DND-41 (cell line): ENCODE measurements at regions not wholly inside any gene's neighbourhood (a gene's known extent, or its start where the extent isn't known, plus 50 kb on each side); places are given as distances from the start of the nearest gene placed in this dataset.

Experiments used
- ATAC-seq: fragments of 200-7000 bp; cut with Tn5 transposase; 3 replicates; pipeline ENCODE4 v1.9.1; 2021; ENCODE audit warnings: low read depth; ENCODE audit not compliant: insufficient read depth
- DNase-seq: peaks from one replicate; pipeline ENCODE4 v3.0.0-alpha.2; 2020
- H2AFZ ChIP-seq: 2 replicates; pipeline ENCODE4 v1.6.0; 2012; ENCODE audit warnings: low read depth, low read length
- H3K27ac ChIP-seq: 2 replicates; pipeline ENCODE4 v1.5.1; 2012; ENCODE audit warnings: low read length, inconsistent platforms
- H3K27me3 ChIP-seq: fragments of 200-600 bp; sonication (generic); 2 replicates; pipeline ENCODE4 v1.6.0; 2012; ENCODE audit warnings: low read length, mild to moderate bottlenecking, inconsistent platforms; ENCODE audit not compliant: insufficient read depth, poor library complexity
- H3K36me3 ChIP-seq: 2 replicates; pipeline ENCODE4 v1.5.1; 2012; ENCODE audit warnings: low read length, inconsistent platforms; ENCODE audit not compliant: insufficient read depth
- H3K4me1 ChIP-seq: 2 replicates; pipeline ENCODE4 v1.5.1; 2012; ENCODE audit warnings: mild to moderate bottlenecking, low read length; ENCODE audit not compliant: insufficient read depth
- H3K4me2 ChIP-seq: 2 replicates; pipeline ENCODE4 v1.6.0; 2012; ENCODE audit warnings: mild to moderate bottlenecking, moderate library complexity, low read length, inconsistent platforms; ENCODE audit not compliant: insufficient read depth
- H3K4me3 ChIP-seq, 2 experiments: fragments of 200-600 bp in 1 of 2; shearing (Covaris generic) in 1 of 2; 2 replicates each; pipeline ENCODE4 v1.5.1; 2012 to 2016; ENCODE audit warnings: inconsistent platforms in 2 of 2, low read length in 2 of 2, mild to moderate bottlenecking in 2 of 2, low read depth in 1 of 2, moderate library complexity in 1 of 2
- H3K79me2 ChIP-seq: 2 replicates; pipeline ENCODE4 v1.6.0; 2012; ENCODE audit warnings: low read length, inconsistent platforms; ENCODE audit not compliant: insufficient read depth
- H3K9ac ChIP-seq: 2 replicates; pipeline ENCODE4 v1.6.0; 2012; ENCODE audit warnings: low read depth, mild to moderate bottlenecking, inconsistent platforms, low read length, moderate library complexity
- H3K9me3 ChIP-seq: 2 replicates; pipeline ENCODE4 v1.5.1; 2012; ENCODE audit warnings: low read length, moderate library complexity, mild to moderate bottlenecking, inconsistent platforms; ENCODE audit not compliant: insufficient read depth, severe bottlenecking
- H4K20me1 ChIP-seq: 2 replicates; pipeline ENCODE4 v1.6.0; 2012; ENCODE audit warnings: low read length; ENCODE audit not compliant: insufficient read depth
- CTCF ChIP-seq: IDR thresholded peaks from 2 replicates; pipeline ENCODE4 v1.5.1; 2012; ENCODE audit warnings: borderline replicate concordance, low read length, moderate library complexity, mild to moderate bottlenecking; ENCODE audit not compliant: poor library complexity, severe bottlenecking; ENCODE audit errors: extremely low read depth
- EZH2 ChIP-seq: IDR thresholded peaks from 3 replicates; pipeline ENCODE4 v1.6.1; 2012; ENCODE audit warnings: borderline replicate concordance, low read depth, mild to moderate bottlenecking, moderate library complexity, low read length, inconsistent platforms; ENCODE audit not compliant: severe bottlenecking

DNA sequence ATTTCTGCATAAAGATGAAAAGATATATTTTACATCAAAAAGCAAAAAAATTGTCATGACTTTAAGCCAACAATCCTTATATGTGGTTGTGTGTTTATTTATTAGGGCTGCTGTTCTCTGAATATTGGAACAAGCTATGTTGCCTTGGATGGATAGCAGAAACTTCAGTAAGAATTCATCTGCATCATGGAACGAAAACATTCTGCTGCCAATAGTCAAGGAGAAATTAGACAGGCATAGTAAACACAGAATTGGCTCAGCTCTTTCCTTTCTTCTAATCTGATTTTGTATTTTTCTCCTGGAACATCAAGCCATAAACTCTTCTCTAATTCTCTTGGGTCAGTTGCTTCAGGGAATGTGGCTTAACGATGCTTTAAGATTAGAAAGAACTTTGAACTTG is 1257.0 kb downstream of the NLGN4X start:
- no peaks in the 10 kb centered on the region for H3K4me1 ChIP-seq
- H3K9me3 ChIP-seq = no peaks in the 10 kb centered on the region
- H3K27me3 ChIP-seq = no peaks in the 10 kb centered on the region
- DNase-seq (no peak), ATAC-seq (no peak)
- H3K4me2 ChIP-seq = no peak overlapping the region
- no peaks in the 10 kb centered on the region for H3K36me3 ChIP-seq
- H3K27ac ChIP-seq = no peak overlapping the region
- H3K4me3 ChIP-seq = no peak overlapping the region
- H3K79me2 ChIP-seq = no peaks in the 10 kb centered on the region
- no peak overlapping the region for H2AFZ ChIP-seq
- no peaks in the 10 kb centered on the region for H4K20me1 ChIP-seq
- TF ChIP-seq CTCF (no peak), EZH2 (no peak)
- no peak overlapping the region for H3K9ac ChIP-seq

- H3K79me2 ChIP-seq = no peaks in the 10 kb centered on the region
- no peak overlapping the region for H3K4me3 ChIP-seq
- no peak for ATAC-seq
- H3K36me3 ChIP-seq = no peaks in the 10 kb centered on the region
- H3K9ac ChIP-seq = no peak overlapping the region
- H3K4me2 ChIP-seq = no peak overlapping the region
- H3K27ac ChIP-seq = no peak overlapping the region
- no peak for TF ChIP-seq CTCF
- TF ChIP-seq EZH2 = no peak
- H2AFZ ChIP-seq = no peak overlapping the region
- H3K9me3 ChIP-seq = no peaks in the 10 kb centered on the region
- no peaks in the 10 kb centered on the region for H4K20me1 ChIP-seq
- no peaks in the 10 kb centered on the region for H3K4me1 ChIP-seq
- no peak for DNase-seq
- H3K27me3 ChIP-seq = no peaks in the 10 kb centered on the region
Observed at GRCh38 chrX:4964112-4964511, 1250.7 kb upstream of the PRKX start.

GRCh38 chrX:4963432-4963831 is 1250.0 kb upstream of the PRKX start:
- H3K9ac ChIP-seq = no peak overlapping the region
- no peaks in the 10 kb centered on the region for H3K27me3 ChIP-seq
- H3K79me2 ChIP-seq = no peaks in the 10 kb centered on the region
- ATAC-seq = no peak
- no peaks in the 10 kb centered on the region for H3K4me1 ChIP-seq
- no peak overlapping the region for H3K27ac ChIP-seq
- no peaks in the 10 kb centered on the region for H3K36me3 ChIP-seq
- H2AFZ ChIP-seq = no peak overlapping the region
- H3K4me2 ChIP-seq = no peak overlapping the region
- H3K4me3 ChIP-seq = no peak overlapping the region
- no peak for DNase-seq
- H3K9me3 ChIP-seq = no peaks in the 10 kb centered on the region
- TF ChIP-seq CTCF (no peak), EZH2 (no peak)
- H4K20me1 ChIP-seq = no peaks in the 10 kb centered on the region

GRCh38 chrX:4944767-4945166 is 1231.3 kb upstream of the PRKX start:
- ATAC-seq (no peak), DNase-seq (no peak)
- TF ChIP-seq EZH2 = no peak
- no peak for TF ChIP-seq CTCF
- no peak overlapping the region for H3K9ac ChIP-seq
- H2AFZ ChIP-seq = no peak overlapping the region
- H4K20me1 ChIP-seq = no peaks in the 10 kb centered on the region
- no peak overlapping the region for H3K27ac ChIP-seq
- no peak overlapping the region for H3K4me3 ChIP-seq
- no peaks in the 10 kb centered on the region for H3K79me2 ChIP-seq
- no peaks in the 10 kb centered on the region for H3K9me3 ChIP-seq
- no peaks in the 10 kb centered on the region for H3K4me1 ChIP-seq
- H3K27me3 ChIP-seq = no peaks in the 10 kb centered on the region
- H3K36me3 ChIP-seq = no peaks in the 10 kb centered on the region
- no peak overlapping the region for H3K4me2 ChIP-seq
